GM21528 (cell line): ENCODE measurements at regions not wholly inside any gene's neighbourhood (a gene's known extent, or its start where the extent isn't known, plus 50 kb on each side); places are given as distances from the start of the nearest gene placed in this dataset.

Experiments
- ATAC-seq: cut with Tn5 transposase; IDR thresholded peaks from one replicate; pipeline ENCODE4 v1.9.1; 2021; ENCODE audit warnings: mild to moderate bottlenecking, moderate library complexity; ENCODE audit not compliant: unreplicated experiment, low FRiP score

DNA sequence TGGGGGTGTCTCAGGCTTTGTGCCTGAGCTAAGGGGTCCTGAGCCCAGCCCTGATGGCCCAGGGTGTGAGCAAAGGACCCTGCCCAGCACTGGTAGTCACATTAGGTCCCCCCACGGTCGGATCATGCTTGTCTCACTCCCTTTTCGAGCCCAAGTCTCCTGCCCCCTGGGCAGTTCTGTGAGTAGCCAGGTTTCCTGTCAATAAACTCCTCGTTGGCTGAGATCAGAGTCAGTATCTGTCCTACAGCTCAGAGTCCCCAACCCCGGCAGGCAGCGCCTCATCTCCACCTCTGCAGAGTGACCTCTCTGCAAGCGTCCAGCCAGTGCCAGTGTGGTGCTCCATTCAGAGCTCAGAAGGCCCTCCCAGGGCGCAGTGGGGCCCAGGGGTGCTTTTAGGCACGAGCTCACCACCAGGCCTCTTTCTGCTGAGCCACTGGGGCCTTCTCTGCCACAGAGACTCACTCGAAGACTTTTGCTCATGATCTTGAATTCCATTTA, 93.7 kb upstream of the PMEPA1 start:
- ATAC-seq, result no peak

DNA sequence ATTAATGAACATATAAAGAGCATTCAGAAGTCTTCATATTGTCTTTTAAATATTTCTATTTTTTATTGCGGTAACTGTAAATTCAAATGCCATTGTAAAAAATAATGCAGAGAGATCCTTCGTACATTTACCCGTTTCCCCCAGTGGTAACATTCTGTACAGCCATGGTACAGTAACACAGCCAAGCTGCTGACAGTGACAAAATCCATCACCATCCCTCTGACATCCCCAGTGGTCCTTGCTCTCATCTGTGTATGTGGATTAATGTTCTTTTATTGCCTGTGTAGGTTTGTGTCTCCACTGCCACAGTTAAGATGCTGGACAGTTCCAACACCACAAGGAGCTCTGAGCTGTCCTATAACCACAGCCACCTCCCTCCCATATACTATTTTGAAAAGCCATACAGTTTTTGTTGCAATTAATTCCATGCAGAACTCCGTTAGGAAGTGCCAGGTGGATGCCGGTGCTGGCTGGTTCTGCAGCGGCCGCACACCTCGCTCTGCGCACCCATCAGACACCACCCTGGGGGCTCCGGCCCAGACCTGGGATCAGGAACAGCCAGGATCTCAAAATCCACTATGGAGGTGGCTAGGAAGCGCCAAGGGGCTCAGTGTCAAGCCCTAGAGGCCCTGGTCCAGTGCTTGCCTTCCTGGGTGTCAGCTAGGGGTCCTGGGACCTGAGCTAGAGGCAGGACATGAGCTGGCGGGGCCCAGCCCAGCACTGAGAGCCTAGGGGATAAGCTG, 93.1 kb upstream of the PMEPA1 start:
- ATAC-seq, result no peak

DNA sequence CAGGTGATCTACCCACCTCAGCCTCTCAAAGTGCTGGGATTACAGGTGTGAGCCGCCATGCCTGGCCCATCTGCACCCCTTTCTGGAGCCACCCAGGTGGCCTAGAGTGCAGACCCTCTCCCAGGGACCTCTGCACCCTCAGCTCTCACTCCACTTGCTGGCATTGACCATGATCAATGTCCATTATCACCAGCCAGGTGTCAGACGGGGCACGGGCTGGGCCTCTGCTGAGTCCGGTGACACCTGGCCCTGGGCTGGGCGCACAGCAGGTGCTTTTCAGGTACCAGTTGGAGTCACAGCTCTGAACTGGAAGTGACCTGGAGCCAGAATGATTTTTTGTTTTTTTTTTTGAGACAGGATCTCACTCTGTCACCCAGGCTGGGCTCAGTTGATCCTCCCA, 91.8 kb upstream of the PMEPA1 start:
- no peak for ATAC-seq

DNA sequence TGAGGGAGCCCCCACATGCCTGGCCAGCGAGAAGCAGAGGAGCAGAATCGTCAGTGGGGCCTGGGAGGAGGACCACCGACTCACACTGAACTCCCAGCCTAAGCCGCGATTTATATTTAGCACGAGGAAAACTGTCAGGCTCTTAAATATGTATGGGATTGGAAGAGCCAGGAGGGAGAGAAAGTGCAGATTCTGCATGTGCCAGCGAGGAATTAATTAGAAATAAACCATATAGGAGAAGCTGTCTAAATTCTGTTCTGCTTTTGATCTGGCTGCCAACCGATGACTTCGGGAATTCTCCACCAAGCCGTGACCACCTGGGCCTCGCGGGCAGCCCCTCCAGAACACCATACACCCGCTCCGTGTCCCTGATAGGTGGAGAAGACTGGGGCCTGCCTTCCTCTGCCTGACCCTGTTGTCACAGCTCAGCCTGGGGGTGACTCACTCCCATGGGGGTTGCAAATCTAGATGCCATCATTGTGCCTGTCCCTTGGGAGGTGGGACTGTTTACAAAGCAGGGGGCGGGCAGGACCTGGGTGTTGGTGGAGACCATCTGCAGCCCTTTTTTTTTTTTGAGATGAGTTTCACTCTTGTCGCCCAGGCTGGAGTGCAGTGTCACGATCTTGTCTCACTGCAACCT, 91.1 kb upstream of the PMEPA1 start:
- ATAC-seq, result no peak

DNA sequence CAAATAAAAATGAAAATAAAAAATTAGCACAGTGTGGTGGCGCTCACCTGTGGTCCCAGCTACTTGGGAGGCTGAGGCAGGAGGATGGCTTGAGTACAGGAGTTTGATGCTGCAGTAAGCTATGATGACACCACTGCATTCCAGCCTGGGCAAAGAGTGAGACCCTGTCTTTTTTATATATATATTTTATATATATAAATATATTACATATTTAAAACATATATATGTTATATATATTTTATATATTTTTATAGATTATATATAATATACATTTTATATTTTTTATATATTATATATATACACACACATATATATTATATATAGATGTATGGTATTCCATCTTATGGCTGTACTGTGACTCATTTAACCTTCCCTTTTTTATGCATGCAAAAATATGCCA, 87.6 kb upstream of the PMEPA1 start:
- no peak for ATAC-seq

DNA sequence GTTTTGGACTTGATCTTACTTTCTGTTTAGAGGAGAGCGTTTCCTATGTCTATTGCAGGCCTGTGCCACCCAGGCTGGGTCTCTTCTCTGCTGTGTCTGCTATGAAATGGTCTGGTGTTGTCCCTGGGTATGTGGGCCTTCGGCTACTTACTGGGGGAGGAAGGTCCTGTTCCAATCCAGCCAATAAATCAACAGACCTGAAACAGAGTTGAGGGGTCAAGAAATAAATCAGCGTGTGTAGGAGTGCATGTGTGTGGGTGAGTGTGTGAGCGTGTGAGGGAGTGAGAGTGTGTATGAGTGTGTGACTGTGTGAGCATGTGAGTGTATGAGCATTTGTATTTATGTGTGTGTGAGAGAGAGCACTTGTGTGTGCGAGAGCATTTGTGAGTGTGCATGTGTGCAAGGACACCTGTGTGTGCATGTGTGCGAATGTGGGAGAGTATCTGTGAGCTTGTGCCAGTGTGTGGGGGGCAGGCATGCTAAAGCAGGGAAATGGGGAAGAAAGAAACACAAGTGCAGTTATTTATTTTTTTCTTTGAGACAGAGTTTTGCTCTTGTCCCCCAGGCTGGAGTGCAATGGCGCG, 86.3 kb upstream of the PMEPA1 start:
- no peak for ATAC-seq

DNA sequence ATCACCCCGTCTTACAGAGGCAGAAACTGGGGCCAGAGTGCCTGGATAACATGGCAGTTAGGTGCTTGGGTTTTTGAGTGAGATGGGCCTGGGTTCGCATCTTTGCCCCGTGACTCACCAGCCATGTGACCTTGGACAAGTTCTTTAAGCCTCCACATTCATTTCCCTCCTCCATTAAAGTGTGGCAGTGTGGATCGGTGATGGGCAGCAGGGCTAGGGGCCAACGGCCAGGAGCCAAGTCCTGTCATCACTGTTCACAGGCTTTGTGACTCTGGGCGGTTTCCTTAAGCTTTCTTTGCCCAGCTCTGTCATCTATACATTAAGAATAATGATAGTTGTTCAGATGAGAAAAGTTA, 85.5 kb upstream of the PMEPA1 start:
- no peak for ATAC-seq

DNA sequence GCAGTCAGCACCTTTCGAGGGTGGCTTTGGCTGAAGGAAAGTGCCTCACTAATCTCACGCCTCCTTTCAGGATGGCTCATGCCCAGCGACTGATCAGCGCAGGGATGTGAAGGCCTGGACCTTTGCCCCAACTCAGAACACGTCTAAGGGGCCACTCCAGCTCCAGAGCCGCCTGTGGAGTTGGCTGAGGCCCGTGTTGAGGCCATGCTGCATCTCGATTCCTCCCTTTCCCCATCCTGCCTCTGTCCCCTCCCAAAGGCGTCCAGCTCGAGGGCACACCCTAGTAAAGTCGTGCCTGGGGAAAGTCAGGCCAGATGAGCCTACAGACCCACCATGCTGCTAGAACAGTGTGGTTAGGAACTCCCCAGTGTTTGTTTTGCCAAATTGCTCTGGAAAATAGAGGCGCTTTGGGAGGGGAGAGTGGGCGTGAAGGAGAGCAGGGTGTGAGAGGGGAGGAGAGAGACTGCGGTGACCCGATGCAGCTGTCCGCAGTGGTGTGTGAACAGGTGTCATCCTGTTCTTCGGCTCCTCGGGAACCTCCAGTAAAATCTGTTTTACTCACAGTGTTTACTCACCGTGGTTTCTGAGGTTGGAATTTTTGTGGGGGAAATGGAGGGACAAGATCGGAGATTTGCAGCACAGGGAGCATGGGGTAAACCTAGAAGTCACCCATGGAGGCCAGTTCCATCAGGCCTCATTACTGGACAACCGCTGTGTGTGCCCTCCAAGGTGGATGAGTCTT, 85.0 kb upstream of the PMEPA1 start:
- no peak for ATAC-seq

DNA sequence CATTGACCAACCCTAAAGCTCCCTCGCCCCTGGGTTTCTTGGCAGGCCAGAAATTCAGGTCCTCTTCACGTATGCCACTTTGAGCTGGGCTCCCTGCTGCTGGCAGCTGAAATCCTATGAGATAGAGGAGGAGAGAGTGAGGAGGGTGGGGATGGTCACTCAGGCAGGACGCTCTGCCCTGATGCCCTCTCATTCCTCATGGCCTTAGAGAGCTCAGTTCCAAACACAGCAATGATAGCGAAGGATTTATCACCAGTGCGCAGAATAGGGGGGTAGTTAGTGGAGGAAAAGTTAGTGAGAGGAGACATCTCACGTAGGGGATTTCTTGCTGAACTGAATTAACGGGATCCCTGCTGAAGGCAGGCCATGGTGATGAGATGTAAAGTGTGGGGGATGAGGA, 84.2 kb upstream of the PMEPA1 start:
- ATAC-seq, result no peak

DNA sequence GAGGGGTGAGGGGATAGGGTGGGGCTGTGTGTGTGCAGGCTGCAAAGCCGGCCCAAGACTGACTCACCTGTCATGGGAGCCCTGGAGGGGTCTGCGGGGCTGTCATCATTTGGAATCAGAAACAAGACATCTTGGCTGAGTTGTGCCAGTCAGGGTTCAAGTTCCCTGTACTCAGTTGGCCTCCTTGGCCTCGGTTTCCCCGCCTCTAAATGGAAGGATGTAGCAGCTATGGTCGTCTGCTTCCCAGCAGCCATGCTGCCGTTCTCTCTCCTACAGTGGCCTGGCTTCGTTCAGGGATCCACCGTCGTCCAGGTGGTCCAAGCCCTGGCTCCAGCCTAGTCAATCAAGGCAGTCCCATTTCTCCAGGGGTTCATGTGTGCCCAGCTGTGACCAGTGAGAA, 83.6 kb upstream of the PMEPA1 start:
- ATAC-seq, result no peak

DNA sequence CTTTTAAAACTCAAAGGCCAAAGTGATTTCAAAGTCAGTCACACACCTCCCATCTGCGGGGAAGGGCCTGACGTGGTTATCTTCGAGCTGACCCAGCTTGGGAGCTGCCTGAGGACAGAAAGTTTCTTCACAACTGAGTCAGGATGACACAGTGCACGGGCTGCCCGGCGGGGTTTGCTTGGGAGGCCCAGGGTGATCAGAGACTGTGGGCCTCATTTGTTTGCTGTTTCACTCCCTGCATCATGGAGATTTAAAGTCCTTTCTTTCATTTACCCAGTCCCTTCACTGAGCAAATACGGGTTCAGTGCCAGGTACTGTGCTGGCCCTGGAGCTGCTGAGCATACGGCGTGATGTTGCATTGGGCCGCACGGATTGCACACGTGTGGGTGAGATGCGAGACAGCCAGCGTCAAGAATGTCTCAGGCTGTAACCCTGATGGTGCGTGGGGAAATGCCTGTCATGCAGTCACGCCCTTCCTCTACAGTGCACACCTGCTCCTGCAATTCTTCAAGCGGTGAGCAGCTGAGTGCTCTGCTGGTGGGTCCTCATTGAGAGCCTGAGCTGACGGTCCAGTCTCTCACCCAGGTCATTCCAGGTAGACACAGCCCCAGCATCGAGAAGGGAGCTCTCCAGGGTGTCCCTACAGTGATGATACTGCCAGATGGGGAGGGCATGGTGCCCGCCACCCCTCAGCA, 82.7 kb upstream of the PMEPA1 start:
- no peak for ATAC-seq

DNA sequence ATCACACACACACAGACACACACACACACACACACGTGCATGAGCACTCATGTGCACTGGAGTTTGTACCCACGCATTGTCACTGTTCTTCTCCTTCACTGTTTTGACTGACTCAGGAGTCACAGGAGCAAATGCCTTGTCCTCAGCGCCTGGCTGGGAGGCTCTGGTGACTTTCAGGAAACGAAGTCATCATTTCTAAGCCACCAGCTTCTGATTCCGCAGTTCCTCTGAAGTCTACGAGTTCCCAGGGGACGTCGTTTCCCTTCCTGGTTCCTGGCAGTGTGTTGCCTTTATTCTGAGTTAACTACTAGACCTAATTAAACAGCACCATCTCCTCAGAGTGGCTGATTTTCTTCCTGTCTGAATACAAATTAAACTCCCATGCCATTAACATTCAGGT, 82.2 kb upstream of the PMEPA1 start:
- no peak for ATAC-seq

DNA sequence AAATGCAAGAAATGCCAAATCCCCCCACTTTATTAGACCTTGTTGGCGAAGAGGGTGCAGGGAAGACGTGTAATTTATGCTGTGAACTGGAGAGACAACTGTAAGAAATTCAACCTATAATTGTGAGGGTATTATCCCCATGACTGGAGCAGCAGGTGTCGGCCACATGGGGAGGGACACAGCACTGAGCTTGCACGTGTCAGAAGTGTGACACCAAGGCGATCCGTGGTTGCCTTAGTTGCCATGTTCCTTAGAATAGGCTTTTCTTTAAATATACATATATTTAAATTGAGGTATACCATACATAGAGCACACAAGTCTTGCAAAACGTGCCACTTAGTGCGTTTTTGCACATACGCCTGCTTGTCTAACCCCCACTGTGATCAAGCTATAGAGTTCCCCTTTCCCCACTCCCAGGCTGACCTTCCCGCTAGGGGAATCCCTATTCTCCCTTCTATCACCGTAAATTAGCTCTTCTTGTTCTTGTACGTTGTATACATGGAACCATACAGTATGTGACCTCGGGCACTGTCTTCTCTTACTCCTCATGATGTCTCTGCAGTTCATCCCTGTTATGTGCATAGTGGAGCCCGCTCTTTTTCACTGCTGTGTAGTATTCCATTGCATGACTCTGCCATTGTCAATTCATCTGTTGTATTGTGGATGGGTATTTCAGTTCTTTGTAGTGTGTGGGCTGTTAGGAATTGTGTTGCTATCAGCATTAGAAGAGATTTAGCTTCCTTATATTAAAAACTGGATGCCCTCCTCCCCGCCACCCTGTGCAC, 81.6 kb upstream of the PMEPA1 start:
- ATAC-seq, result no peak

DNA sequence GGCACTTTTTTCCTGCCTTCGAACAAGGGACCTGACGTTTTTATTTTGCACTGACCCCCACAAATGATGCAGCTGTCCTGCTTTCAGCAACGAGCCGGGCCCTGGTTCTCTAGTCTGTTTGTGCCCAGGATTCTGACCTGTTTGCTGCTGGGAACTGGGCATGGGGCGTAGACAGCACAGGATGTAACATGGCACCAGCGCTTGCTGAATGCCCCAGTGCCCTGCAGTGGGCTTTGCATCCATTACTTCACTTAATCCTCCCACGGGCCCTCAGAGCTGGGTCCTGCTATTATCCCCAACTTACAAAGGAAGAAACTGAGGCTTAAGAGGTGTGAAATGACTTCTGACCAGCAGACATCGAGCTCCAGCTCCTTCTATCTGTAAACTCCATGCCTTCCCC, 80.4 kb upstream of the PMEPA1 start:
- ATAC-seq, result no peak

DNA sequence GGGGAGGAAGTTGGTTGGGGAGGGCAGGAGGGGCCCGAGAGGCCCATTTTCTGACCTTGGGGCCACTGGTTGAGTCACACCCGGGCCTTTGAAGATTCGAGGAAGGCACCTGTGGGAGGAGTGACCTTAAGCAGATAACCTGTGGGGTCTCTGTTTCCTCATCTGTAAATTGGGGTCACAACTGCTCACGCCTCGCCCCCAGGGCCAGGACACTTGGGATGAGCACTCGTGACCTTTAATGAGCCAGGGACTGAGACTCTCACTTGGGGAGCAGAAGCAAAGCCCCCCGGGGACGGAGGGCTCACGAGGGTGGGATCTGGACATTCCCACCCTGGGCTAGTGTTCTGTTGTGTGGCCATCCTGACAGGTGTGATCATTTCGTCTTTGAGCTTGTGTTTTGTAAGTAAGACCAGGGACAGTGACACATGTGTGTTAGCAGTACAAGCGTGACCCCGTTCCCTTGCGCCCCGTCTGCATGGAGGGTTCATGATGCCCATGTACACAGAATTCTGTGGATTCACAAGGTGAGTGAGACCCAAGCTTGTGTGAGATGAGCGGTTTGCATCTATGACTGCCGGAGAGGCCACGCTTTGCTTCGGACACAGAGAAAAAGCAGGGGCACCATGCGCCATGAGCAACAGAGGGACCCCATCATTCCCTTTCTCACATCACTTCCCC, 79.3 kb upstream of the PMEPA1 start:
- ATAC-seq, result no peak

DNA sequence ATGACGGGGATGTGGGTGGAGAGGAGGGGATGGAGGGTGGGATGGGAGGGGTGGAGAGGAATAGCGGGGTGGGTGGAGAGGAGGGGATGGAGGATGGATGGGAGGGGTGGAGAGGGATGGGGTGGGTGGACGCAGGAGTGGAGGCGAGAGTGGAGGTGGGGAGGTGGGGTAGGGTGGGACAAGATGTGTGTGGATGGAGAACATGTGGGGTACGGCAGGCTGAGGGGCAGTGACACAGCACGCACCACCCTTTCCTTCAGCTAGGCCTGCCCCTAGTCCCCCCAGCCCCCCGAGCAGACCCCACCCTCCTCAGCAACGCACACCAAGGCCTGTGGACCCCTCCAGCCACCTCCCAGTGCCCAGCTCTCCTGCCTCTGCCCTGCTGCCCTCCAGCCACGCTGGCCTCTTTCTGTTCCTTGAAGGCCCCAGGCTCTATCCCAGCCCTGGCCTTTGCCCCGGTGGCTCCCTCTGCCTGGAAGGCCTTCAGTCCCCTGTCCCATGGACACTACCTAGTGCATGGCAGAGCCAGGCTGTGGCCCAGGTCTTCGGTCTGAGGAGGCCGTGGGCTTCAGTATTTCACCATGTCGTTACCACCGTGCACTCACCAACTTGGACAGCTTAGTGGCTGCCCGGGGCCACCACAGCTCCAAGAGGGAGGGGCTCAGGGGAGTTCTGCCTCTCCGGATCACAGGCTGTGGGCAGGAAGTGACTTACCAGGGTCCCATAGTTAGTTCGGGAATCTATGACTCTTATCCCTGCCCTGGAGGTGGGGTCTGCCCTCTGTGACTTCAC, 78.4 kb upstream of the PMEPA1 start:
- no peak for ATAC-seq

DNA sequence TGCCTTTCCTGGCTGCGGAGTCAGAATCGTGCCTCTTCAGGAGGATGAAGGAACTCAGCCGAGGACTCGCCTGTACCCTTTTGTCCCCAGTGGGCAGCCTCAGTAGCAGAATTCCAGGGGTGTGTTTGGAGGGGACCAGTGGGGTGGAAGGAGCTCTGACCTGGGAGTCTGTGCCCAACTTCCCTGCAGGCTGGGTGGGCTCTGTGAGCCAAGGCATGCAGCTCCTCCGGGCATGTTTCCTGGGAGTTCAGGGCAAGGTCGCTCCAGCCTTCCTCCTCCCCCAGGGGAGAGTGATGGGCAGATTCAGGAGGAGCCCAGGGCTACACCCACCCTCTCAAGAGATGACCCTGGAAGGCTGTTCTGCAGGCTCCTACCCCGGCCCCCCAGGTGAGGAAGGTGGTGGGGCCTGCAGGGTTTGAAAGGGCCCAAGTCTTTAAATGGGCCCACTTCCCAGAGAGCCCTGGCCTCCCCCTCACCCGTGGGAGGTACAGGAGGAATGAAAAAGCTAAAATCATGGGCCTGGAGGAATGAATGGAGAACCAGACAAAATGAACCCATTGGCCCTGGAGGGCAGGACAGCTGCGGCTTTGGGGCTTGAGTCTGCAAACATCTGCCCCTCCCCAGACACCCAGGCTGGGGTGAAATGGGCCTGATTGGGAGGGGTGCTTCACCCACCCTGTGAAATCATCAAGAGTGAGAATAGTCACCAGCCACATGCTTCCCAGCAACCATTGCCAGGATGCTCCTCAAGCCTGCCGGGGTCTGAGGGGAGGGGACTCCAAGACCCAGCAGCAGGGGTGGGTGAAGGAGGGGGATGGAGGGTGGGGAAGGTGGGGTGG, 77.6 kb upstream of the PMEPA1 start:
- ATAC-seq, result no peak
